HG03432 (cell line): ENCODE measurements at regions not wholly inside any gene's neighbourhood (a gene's known extent, or its start where the extent isn't known, plus 50 kb on each side); places are given as distances from the start of the nearest gene placed in this dataset.

Experiments used
- ATAC-seq: cut with Tn5 transposase; IDR thresholded peaks from one replicate; pipeline ENCODE4 v1.9.1; 2021; ENCODE audit warnings: mild to moderate bottlenecking, moderate library complexity; ENCODE audit not compliant: unreplicated experiment

- ATAC-seq = no peak
Measured at GRCh38 chr1:56418151-56418631, 161.2 kb downstream of the PLPP3 start.

DNA sequence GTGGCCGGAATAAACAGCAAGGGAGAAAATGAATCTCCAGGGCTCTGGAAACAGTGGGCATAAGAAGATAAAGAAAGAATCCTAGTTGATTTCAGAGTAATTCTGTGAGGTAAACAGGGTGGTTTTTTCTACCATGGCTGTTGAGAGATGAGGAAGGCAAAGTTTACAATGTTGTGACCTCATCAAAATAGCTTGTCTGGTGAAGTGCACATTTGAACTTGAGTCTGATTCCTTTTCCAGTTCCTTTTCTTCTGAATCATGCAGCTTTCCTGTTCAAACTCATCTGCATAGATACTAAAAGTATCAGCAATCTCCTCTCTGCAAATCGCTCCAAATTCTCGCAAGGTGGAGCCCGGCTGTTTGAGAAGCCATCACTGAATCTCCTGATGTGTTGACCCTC lies 161.7 kb downstream of the PLPP3 start:
- ATAC-seq = no peak

- no peak for ATAC-seq
Measured at GRCh38 chr1:56416495-56416894, 162.9 kb downstream of the PLPP3 start.

GRCh38 chr1:56415720-56416119 lies 163.6 kb downstream of the PLPP3 start:
- no peak for ATAC-seq

DNA sequence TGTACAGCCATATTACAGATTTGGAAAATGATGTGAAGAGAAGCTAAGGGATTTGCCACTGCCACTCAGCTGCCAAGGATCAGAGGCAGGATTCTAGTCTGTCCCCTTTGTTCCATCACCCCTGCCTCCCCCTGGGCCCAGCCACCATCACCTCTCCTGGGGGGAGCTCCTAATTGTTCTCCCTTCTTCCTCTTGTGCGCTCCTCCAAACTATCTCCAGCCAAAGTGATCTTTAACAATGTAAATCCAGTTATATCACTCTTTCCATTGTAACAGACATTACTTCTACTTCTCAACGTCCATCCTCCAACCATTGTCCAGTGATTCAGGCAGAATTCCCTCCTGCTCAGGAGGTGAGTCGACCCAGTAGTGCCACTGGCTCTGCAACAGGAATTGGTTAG lies 164.1 kb downstream of the PLPP3 start:
- ATAC-seq = no peak

DNA sequence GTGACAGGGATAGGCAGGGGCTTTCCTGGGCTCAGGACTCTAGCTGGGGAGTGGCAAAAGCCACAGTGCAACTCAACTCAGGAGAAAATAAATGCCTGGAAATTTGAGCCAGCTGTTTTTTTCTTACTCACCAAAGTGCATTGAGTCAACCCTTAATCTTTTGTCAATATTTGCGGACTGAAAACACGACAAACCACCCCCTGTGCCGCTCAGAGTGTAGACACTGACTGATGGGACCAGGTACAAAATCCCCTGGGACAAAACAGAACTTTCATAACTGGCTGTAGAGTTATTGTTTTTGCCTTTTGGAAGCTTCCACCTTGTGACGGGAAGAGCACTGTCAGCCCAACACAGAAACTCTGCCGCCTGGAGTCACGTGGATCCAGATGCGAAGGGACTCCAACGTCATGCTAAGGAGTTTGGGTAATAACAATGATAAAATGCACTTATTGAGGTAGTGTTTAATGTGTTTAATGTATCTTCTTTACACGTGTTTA lies 164.6 kb downstream of the PLPP3 start:
- ATAC-seq = no peak

GRCh38 chr1:56413671-56414199 lies 165.6 kb downstream of the PLPP3 start:
- no peak for ATAC-seq

- ATAC-seq = no peak
Measured at GRCh38 chr1:56411484-56412180, 167.7 kb downstream of the PLPP3 start.

GRCh38 chr1:56411021-56411420 lies 168.3 kb downstream of the PLPP3 start:
- no peak for ATAC-seq

DNA sequence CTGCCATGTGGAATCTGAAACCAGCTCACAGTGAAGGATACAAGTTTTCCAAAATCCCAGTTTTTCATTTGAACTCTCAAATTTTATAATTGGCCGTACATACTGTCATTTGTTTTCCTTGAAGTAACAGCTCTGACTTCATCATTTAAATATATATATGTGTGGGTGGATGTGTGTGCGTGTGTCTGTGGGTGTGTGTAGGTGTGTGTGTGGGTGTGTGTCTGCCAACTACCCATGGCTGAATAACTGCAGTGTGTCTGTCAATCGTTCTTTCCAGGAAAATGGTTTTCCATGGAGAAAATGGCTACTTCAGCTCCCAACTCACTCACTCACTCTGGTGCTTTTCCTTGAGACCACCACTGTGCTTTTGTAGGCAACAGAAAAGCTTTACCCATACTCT lies 169.0 kb downstream of the PLPP3 start:
- no peak for ATAC-seq

DNA sequence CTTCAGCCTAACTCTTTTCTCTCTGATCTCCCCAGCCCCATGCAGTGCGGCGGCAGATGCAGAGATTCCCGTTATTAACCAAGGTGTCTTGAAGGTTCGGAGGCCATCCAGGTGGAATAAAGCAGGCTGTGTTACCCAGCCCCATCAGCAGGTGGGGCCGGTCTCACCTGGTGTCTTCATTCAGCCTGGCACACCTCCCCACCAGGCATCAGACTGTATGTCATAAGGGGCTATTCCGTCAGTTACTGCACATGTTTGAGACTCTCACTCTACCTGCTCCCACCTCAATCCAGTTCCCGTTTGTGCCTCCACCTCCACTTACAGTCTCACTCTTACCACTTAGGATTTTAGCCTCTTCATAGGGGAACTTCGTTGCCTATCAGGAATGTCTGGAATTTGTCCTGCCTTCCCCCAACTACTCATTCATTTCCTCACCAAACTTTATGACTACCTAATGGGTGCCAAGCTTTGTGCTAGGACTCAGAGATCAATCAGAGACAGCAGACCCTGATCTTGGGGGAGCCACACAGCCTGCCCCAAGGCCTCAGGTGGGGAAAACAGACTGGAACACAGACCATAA lies 170.2 kb downstream of the PLPP3 start:
- no peak for ATAC-seq

- no peak for ATAC-seq
Measured at GRCh38 chr1:56406821-56407220, 172.5 kb downstream of the PLPP3 start.

DNA sequence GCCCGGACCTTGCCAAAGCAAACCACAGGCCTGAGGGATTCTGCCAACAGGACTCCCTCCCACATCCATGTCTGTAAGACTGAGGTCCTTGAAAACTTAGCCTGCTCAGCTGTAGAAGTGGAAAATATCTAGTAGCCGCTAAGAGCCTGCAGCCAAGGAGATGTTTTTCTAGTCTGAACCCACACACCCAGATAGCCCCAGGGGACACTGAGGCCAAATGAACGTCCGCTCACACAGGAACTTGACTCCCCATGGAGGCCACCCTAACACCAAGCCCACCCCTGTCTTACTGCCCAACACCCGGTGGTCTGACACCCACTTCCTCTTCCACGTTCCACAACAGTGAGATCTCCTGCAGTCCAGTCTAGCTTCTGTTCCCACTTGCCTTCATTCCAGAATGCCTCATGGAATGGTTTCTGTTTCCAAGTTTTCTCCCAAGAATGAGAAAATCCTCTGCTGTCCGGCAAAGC lies 174.8 kb downstream of the PLPP3 start:
- no peak for ATAC-seq

DNA sequence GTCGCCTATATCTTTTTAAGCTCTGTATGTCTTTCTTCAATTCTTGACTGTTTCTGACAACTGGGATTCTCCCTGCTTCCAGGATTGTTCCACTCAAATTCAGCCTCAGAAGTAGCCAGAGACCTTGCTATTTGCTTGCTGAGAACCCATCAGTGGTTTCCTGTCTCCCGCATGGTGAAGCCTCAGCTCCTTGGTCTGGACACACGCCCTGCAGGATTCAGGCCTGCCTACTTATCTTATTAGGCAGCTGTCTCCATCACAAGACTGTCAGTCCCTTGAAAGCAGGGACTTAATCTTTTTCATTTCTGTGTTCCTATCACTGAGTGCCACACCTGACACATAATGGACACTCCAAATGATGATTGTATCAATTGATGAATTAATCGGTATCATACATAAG lies 175.3 kb downstream of the PLPP3 start:
- ATAC-seq = no peak

GRCh38 chr1:56403321-56403720 lies 176.0 kb downstream of the PLPP3 start:
- ATAC-seq = no peak

DNA sequence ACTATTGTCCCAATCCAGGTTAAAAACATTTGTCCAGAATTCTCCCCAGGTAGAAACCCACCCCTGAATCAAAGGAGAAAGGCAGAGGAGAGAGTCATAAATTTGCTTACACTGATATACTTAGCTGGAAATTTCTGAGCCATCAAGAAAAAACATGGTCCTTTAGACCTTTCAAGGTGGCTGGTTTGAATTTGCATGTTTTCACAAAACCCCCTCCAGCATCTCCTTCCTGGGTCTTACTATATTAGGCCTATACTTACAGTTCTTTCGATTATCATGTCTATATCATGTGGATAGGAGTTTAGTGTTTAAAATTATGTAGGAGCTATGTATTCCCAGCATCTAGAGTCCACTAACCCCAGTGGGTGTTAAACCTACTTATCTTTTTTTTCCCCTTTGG lies 178.2 kb downstream of the PLPP3 start:
- ATAC-seq = no peak

- no peak for ATAC-seq
Measured at GRCh38 chr1:56400526-56400925, 178.8 kb downstream of the PLPP3 start.

GRCh38 chr1:56399795-56400194 lies 179.6 kb downstream of the PLPP3 start:
- ATAC-seq = no peak

DNA sequence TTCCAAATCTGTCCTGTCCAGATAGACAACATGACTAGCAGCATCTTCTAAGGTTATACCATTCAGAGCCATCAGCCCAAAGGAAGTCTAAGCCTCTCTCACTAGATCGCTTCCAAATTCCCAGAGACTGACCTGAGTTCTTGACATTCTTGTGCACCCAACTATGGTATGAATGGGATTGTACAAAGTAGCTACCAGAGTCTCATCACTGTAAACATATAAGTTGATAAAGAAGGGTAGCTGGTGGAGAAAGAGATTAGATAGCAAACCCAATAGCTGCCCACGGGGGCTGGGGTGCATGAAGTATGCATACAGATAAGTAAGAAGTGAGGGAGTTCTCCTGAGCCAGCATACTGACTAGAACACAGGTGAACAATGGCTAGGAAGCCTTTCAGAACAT lies 180.0 kb downstream of the PLPP3 start:
- ATAC-seq = no peak

DNA sequence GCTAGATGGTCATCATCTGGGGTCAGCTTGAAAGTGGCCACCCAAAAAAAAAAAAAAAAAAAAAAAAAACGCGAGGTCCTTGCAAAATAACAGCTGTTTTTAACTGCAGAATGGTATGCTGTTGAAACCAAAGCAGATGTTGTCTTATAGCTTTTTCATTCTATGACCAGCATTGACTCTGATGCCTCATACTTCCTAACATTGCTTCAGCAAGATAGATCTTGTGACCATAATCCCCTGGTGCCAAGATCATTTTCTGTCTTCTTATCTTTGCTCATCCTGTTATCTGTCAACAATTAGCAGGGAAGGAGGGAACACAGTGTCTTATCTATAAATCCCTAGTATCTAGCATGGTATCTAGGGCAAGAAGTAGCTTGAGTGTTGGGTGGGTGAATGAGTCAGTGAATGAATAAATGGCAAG lies 181.5 kb downstream of the PLPP3 start:
- ATAC-seq = no peak

DNA sequence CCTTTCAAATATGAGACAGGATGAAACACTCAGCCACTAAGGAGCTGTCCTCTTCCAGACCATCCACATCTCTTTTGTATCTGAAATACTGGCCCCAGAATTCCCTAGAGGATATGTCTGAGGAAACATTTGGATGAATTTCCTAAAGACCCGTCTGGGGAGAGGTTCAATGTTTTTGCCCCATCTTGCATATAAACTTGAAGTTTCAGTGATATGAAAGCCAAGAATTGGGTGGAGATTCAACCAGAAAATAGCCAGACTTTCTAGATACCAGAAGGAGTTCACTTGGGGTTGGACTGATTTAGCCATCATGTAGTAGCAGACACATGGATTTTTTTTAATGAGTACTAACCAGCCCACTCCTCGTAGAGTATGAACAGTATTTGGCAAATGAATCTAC lies 182.0 kb downstream of the PLPP3 start:
- ATAC-seq = no peak

DNA sequence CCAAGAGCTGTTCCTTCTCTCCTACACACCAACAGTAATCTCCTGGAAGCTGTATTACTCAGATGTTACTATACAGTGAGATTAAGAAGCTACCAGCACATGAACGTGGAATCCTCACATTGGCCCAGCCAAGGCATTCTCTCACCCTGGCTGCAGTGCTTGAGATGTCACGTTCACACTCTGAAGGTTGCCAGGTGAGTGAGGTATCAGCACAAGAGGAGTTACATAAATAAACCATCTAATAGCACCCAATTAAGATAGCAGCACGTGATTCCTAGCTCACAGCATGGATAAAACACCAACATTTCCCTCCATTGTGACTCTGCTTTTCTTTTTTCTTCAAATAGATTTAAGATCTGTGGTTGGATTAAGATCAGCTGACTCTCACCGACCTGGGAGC lies 182.8 kb downstream of the PLPP3 start:
- no peak for ATAC-seq
